ENCODE measurements at regions not wholly inside any gene's neighbourhood (a gene's known extent, or its start where the extent isn't known, plus 50 kb on each side); places are given as distances from the start of the nearest gene placed in this dataset.

GRCh38 chr7:34222316-34222715, 317.0 kb downstream of the BMPER start:
- peaks cover 0 to 6% (median 0%) of the 10 kb centered on the region in 3 donors for H3K27me3 Mint-ChIP-seq (ENCODE audit: low read depth in 3 of 3)
- TF ChIP-seq CTCF (IDR thresholded peaks at IDR 0.05), result no peak
- H4K20me1 ChIP-seq (ENCODE audit: insufficient read depth, low read length), result no peaks in the 10 kb centered on the region
- H3K36me3 ChIP-seq (replicated peaks in 1 of 2; ENCODE audit: control insufficient read depth in 1 of 2, insufficient read depth in 2 of 2, low read length in 2 of 2), result no peaks in the 10 kb centered on the region
- no peak overlapping the region for H3K4me3 Mint-ChIP-seq
- H3K4me3 ChIP-seq (replicated peaks in 1 of 3; ENCODE audit: low read depth in 2 of 3, low read length in 3 of 3), result no peak overlapping the region
- H3K27ac ChIP-seq (ENCODE audit: low read depth in 1 of 2, low read length in 2 of 2), result no peak overlapping the region
- intact Hi-C loops (cut with micrococcal nuclease), result no loop called here
- H3K36me3 Mint-ChIP-seq, result no peaks in the 10 kb centered on the region
- DNase-seq, result no peak
- H3K27ac Mint-ChIP-seq, result no peak overlapping the region
- no peaks in the 10 kb centered on the region for H3K27me3 ChIP-seq (ENCODE audit: control insufficient read depth in 2 of 2, insufficient read depth in 2 of 2, low read length in 2 of 2)
- no peaks in the 10 kb centered on the region for H3K4me1 ChIP-seq (ENCODE audit: control insufficient read depth in 1 of 2, insufficient read depth in 2 of 2, low read length in 2 of 2)
- H3K4me2 ChIP-seq (replicated peaks; ENCODE audit: extremely low read depth, low read length, poor library complexity, severe bottlenecking), result no peak overlapping the region
- no peaks in the 10 kb centered on the region for H3K9me3 ChIP-seq (replicated peaks in 1 of 2; ENCODE audit: control insufficient read depth in 1 of 2, insufficient read depth in 1 of 2, low read length in 2 of 2)
- H2AFZ ChIP-seq (ENCODE audit: insufficient read depth, low read depth, low read length, poor library complexity, severe bottlenecking), result no peak overlapping the region
- H3K4me1 Mint-ChIP-seq, result no peaks in the 10 kb centered on the region
- H3K9ac ChIP-seq (ENCODE audit: insufficient read depth, low read length, poor library complexity, severe bottlenecking), result no peak overlapping the region
- H3K9me3 Mint-ChIP-seq, result peaks cover 0 to 6% (median 2%) of the 10 kb centered on the region in 7 donors
- H3K79me2 ChIP-seq (ENCODE audit: insufficient read depth, low read length), result no peaks in the 10 kb centered on the region

GRCh38 chr7:34222722-34223121, 317.4 kb downstream of the BMPER start:
- Histone ChIP-seq H4K20me1 (ENCODE audit: insufficient read depth, low read length) (no peaks in the 10 kb centered on the region), H2AFZ (ENCODE audit: insufficient read depth, low read depth, low read length, poor library complexity, severe bottlenecking) (no peak overlapping the region), H3K27me3 (ENCODE audit: control insufficient read depth in 2 of 2, insufficient read depth in 2 of 2, low read length in 2 of 2) (no peaks in the 10 kb centered on the region), H3K9me3 (replicated peaks in 1 of 2; ENCODE audit: control insufficient read depth in 1 of 2, insufficient read depth in 1 of 2, low read length in 2 of 2) (no peaks in the 10 kb centered on the region), H3K4me1 (ENCODE audit: control insufficient read depth in 1 of 2, insufficient read depth in 2 of 2, low read length in 2 of 2) (no peaks in the 10 kb centered on the region), H3K79me2 (ENCODE audit: insufficient read depth, low read length) (no peaks in the 10 kb centered on the region), H3K4me3 (replicated peaks in 1 of 3; ENCODE audit: low read depth in 2 of 3, low read length in 3 of 3) (no peak overlapping the region), H3K9ac (ENCODE audit: insufficient read depth, low read length, poor library complexity, severe bottlenecking) (no peak overlapping the region), H3K27ac (ENCODE audit: low read depth in 1 of 2, low read length in 2 of 2) (no peak overlapping the region), H3K4me2 (replicated peaks; ENCODE audit: extremely low read depth, low read length, poor library complexity, severe bottlenecking) (no peak overlapping the region), H3K36me3 (replicated peaks in 1 of 2; ENCODE audit: control insufficient read depth in 1 of 2, insufficient read depth in 2 of 2, low read length in 2 of 2) (no peaks in the 10 kb centered on the region)
- no peaks in the 10 kb centered on the region for H3K36me3 Mint-ChIP-seq
- no CpG with 5 or more reads among the region's 1 CpG for WGBS (ENCODE audit: insufficient coverage)
- no peak overlapping the region for H3K4me3 Mint-ChIP-seq
- no peak for TF ChIP-seq CTCF (IDR thresholded peaks at IDR 0.05)
- no peak for DNase-seq
- H3K9me3 Mint-ChIP-seq, result peaks cover 0 to 6% (median 3%) of the 10 kb centered on the region in 7 donors
- H3K27me3 Mint-ChIP-seq (ENCODE audit: low read depth in 3 of 3), result peaks cover 0 to 6% (median 0%) of the 10 kb centered on the region in 3 donors
- no peaks in the 10 kb centered on the region for H3K4me1 Mint-ChIP-seq
- H3K27ac Mint-ChIP-seq, result no peak overlapping the region
- intact Hi-C loops (cut with micrococcal nuclease), result no loop called here
